MM.1S (cell line): ENCODE measurements at regions not wholly inside any gene's neighbourhood (a gene's known extent, or its start where the extent isn't known, plus 50 kb on each side); places are given as distances from the start of the nearest gene placed in this dataset.

Source experiments
- DNase-seq: peaks from one replicate; pipeline ENCODE4 v3.0.0-alpha.2; 2015
- H2AFZ ChIP-seq: fragments of 300-600 bp; sonication (generic); 2 replicates; pipeline ENCODE4 v1.6.0; 2016; ENCODE audit warnings: antibody characterized with exemption, low read length
- H3F3A ChIP-seq: fragments of 300-600 bp; sonication (generic); 2 replicates; pipeline ENCODE4 v1.6.1; 2016; ENCODE audit warnings: mild to moderate bottlenecking, antibody characterized with exemption, low read length, moderate library complexity, mixed read lengths; ENCODE audit not compliant: insufficient read depth
- H3K27ac ChIP-seq: fragments of 300-600 bp; sonication (generic); 2 replicates; pipeline ENCODE4 v1.5.1; 2016; ENCODE audit warnings: mild to moderate bottlenecking, low read length
- H3K27me3 ChIP-seq: fragments of 300-600 bp; sonication (generic); replicated peaks from 2 replicates; pipeline ENCODE4 v1.6.0; 2016; ENCODE audit warnings: low read length; ENCODE audit not compliant: insufficient read depth
- H3K36me3 ChIP-seq: fragments of 300-600 bp; sonication (generic); replicated peaks from 2 replicates; pipeline ENCODE4 v1.6.1; 2016; ENCODE audit warnings: mild to moderate bottlenecking, low read length, mixed read lengths; ENCODE audit not compliant: insufficient read depth
- H3K4me1 ChIP-seq: fragments of 300-600 bp; sonication (generic); 2 replicates; pipeline ENCODE4 v1.6.1; 2016; ENCODE audit warnings: low read length, mixed read lengths
- H3K4me2 ChIP-seq: fragments of 300-600 bp; sonication (generic); 2 replicates; pipeline ENCODE4 v1.6.0; 2016; ENCODE audit warnings: low read depth, low read length
- H3K4me3 ChIP-seq: fragments of 300-600 bp; sonication (generic); 2 replicates; pipeline ENCODE4 v1.5.1; 2016; ENCODE audit warnings: low read length, mixed read lengths
- H3K79me2 ChIP-seq: fragments of 300-600 bp; sonication (generic); 2 replicates; pipeline ENCODE4 v1.6.1; 2016; ENCODE audit warnings: mixed run types, low read length, mixed read lengths
- H3K9ac ChIP-seq: fragments of 300-600 bp; sonication (generic); 2 replicates; pipeline ENCODE4 v1.6.1; 2016; ENCODE audit warnings: low read length, mixed read lengths
- H3K9me2 ChIP-seq: fragments of 300-600 bp; sonication (generic); replicated peaks from 2 replicates; pipeline ENCODE4 v1.6.1; 2016; ENCODE audit warnings: mild to moderate bottlenecking, low read length, mixed read lengths; ENCODE audit not compliant: insufficient read depth
- H3K9me3 ChIP-seq: fragments of 300-600 bp; sonication (generic); replicated peaks from 2 replicates; pipeline ENCODE4 v1.6.1; 2016; ENCODE audit warnings: mild to moderate bottlenecking, low read length, mixed read lengths; ENCODE audit not compliant: insufficient read depth
- H4K20me1 ChIP-seq: fragments of 300-600 bp; sonication (generic); 2 replicates; pipeline ENCODE4 v1.6.1; 2016; ENCODE audit warnings: mild to moderate bottlenecking, low read length, moderate library complexity, mixed read lengths; ENCODE audit not compliant: insufficient read depth
- CTCF ChIP-seq: fragments of 300-600 bp; sonication (generic); IDR thresholded peaks from 2 replicates; pipeline ENCODE4 v1.5.1; 2016; ENCODE audit warnings: antibody characterized with exemption, low read length, mixed read lengths
- EZH2 ChIP-seq: fragments of 300-600 bp; sonication (generic); optimal IDR thresholded peaks from 2 replicates; pipeline ENCODE3; 2017; ENCODE audit warnings: low read depth, mild to moderate bottlenecking, antibody characterized with exemption, low read length, mixed read lengths
- EZH2phosphoT487 ChIP-seq: fragments of 300-600 bp; sonication (generic); IDR thresholded peaks from 2 replicates; pipeline ENCODE4 v1.6.1; 2018; ENCODE audit warnings: antibody characterized with exemption, low read length

DNA sequence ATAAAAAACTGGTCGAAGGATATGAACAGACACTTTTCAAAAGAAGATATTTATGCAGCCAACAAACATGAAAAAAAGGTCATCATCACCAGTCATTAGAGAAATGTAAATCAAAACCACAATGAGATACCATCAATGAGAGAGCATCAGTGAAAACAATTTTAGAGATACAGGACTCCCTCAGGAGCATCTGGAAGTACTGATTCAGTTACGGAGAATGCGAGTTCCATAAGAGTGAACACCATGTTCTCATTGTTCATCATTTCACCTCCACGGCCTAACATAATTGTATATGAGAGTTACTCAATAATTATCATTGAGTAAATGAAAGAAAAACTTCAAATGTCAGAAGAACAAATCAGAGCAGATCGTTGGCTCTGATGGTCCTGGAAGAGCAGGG, 140.9 kb upstream of the TANK start:
- H3K4me2 ChIP-seq: no peak overlapping the region
- no peaks in the 10 kb centered on the region for H3K4me1 ChIP-seq
- no peaks in the 10 kb centered on the region for H3K9me2 ChIP-seq
- H2AFZ ChIP-seq: no peak overlapping the region
- H3K9ac ChIP-seq: no peak overlapping the region
- no peaks in the 10 kb centered on the region for H3K27me3 ChIP-seq
- TF ChIP-seq EZH2: no peak
- no peak for TF ChIP-seq EZH2phosphoT487
- TF ChIP-seq CTCF: no peak
- no peaks in the 10 kb centered on the region for H4K20me1 ChIP-seq
- no peaks in the 10 kb centered on the region for H3F3A ChIP-seq
- no peak overlapping the region for H3K4me3 ChIP-seq
- no peaks in the 10 kb centered on the region for H3K9me3 ChIP-seq
- no peak overlapping the region for H3K27ac ChIP-seq
- no peak for DNase-seq
- H3K36me3 ChIP-seq: no peaks in the 10 kb centered on the region
- H3K79me2 ChIP-seq: no peaks in the 10 kb centered on the region

DNA sequence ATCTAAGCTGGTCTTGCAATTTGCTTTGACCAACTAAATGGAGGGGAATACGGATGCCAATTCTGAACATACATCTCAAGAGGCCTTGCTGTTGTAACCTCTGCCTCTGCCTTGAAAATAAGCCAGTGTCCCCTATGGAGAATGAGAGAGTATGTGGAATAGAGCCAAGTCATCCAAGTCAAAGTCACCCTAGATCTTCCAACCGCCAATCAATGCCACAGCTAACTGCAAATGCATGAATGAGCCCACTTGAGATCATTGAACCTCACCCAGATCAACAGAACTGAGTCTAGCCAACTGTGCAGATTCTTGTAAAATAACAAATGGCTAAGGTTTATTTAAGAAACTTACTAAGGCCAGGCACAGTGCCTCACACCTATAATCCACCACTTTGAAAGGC, 139.8 kb upstream of the TANK start:
- Histone ChIP-seq H3K4me3 (no peak overlapping the region), H3F3A (no peaks in the 10 kb centered on the region), H3K27ac (no peak overlapping the region), H3K27me3 (no peaks in the 10 kb centered on the region), H2AFZ (no peak overlapping the region), H3K9ac (no peak overlapping the region), H3K9me2 (no peaks in the 10 kb centered on the region), H3K79me2 (no peaks in the 10 kb centered on the region), H3K4me1 (no peaks in the 10 kb centered on the region), H3K36me3 (no peaks in the 10 kb centered on the region), H3K9me3 (no peaks in the 10 kb centered on the region), H4K20me1 (no peaks in the 10 kb centered on the region), H3K4me2 (no peak overlapping the region)
- no peak for TF ChIP-seq EZH2
- no peak for TF ChIP-seq CTCF
- TF ChIP-seq EZH2phosphoT487: no peak
- no peak for DNase-seq

GRCh38 chr2:161028581-161028980, 131.6 kb upstream of the TANK start:
- H3K27me3 ChIP-seq: no peaks in the 10 kb centered on the region
- H3K4me1 ChIP-seq: no peaks in the 10 kb centered on the region
- no peaks in the 10 kb centered on the region for H4K20me1 ChIP-seq
- DNase-seq: peak; percentile 15
- no peaks in the 10 kb centered on the region for H3K9me3 ChIP-seq
- no peak overlapping the region for H3K27ac ChIP-seq
- no peaks in the 10 kb centered on the region for H3F3A ChIP-seq
- no peak overlapping the region for H3K4me3 ChIP-seq
- no peak overlapping the region for H3K9ac ChIP-seq
- TF ChIP-seq CTCF (no peak), EZH2phosphoT487 (no peak), EZH2 (no peak)
- 0 out of 2 replicates have a peak overlapping the region, but pooled peaks have one; percentile 22 for H2AFZ ChIP-seq
- no peaks in the 10 kb centered on the region for H3K9me2 ChIP-seq
- no peaks in the 10 kb centered on the region for H3K79me2 ChIP-seq
- H3K4me2 ChIP-seq: no peak overlapping the region
- H3K36me3 ChIP-seq: no peaks in the 10 kb centered on the region
